ENCODE measurements at regions not wholly inside any gene's neighbourhood (a gene's known extent, or its start where the extent isn't known, plus 50 kb on each side); places are given as distances from the start of the nearest gene placed in this dataset.
"Not testable (repeated sequence)": the region's sequence is repeated elsewhere in the genome, so short reads cannot be mapped to it uniquely, and the experiment has no call there.

- H3K79me1 ChIP-seq (ENCODE audit: low read depth, low read length); H2AK5ac ChIP-seq (ENCODE audit: low read depth, low read length); H3K14ac ChIP-seq (ENCODE audit: low read length); H3K4ac ChIP-seq (ENCODE audit: low read length); H3K4me1 ChIP-seq (ENCODE audit: control insufficient read depth in 2 of 2, insufficient read depth in 1 of 2, low read depth in 1 of 2, low read length in 2 of 2); H2BK5ac ChIP-seq (ENCODE audit: low read length); H4K8ac ChIP-seq (ENCODE audit: low read depth, low read length); H3K36me3 ChIP-seq (replicated peaks in 1 of 2; ENCODE audit: control insufficient read depth in 2 of 2, insufficient read depth in 2 of 2, low read length in 2 of 2); H2AFZ ChIP-seq (ENCODE audit: low read length); H3K9ac ChIP-seq (ENCODE audit: low read depth, low read length, poor library complexity); H3K9me3 ChIP-seq (replicated peaks in 1 of 2; ENCODE audit: control insufficient read depth in 2 of 2, insufficient read depth in 1 of 2, low read depth in 1 of 2, low read length in 2 of 2); H3K4me3 ChIP-seq (ENCODE audit: low read length in 2 of 2); H2BK120ac ChIP-seq (ENCODE audit: low read depth, low read length); H3K4me2 ChIP-seq (ENCODE audit: insufficient read depth, low read length, poor library complexity, severe bottlenecking); DNase-seq (ENCODE audit: low spot score); H3K18ac ChIP-seq (ENCODE audit: low read length); H3K27ac ChIP-seq (replicated peaks; ENCODE audit: low read length); H4K91ac ChIP-seq (ENCODE audit: low read depth, low read length, poor library complexity); H3K27me3 ChIP-seq (ENCODE audit: control insufficient read depth in 3 of 3, insufficient read depth in 3 of 3, low read depth in 1 of 3, low read length in 3 of 3); H3K23ac ChIP-seq (ENCODE audit: low read depth, low read length, poor library complexity); H2BK12ac ChIP-seq (ENCODE audit: low read length); H2BK15ac ChIP-seq (ENCODE audit: low read length): not testable (repeated sequence)
- WGBS, 2 donors (ENCODE audit: extremely low coverage in 2 of 2, insufficient read length in 2 of 2, insufficient replicate concordance in 1 of 2), result no CpG with 5 or more reads among the region's 16 CpGs
Measured at GRCh38 chr16:88206006-88206405, 176.8 kb upstream of the ZNF469 start.

- not testable (repeated sequence) for H3K18ac ChIP-seq (ENCODE audit: low read length); H3K4me2 ChIP-seq (ENCODE audit: insufficient read depth, low read length, poor library complexity, severe bottlenecking); H3K36me3 ChIP-seq (replicated peaks in 1 of 2; ENCODE audit: control insufficient read depth in 2 of 2, insufficient read depth in 2 of 2, low read length in 2 of 2); DNase-seq (ENCODE audit: low spot score); H2BK120ac ChIP-seq (ENCODE audit: low read depth, low read length); H2BK12ac ChIP-seq (ENCODE audit: low read length); H3K9ac ChIP-seq (ENCODE audit: low read depth, low read length, poor library complexity); H3K4ac ChIP-seq (ENCODE audit: low read length); H3K14ac ChIP-seq (ENCODE audit: low read length); H3K79me1 ChIP-seq (ENCODE audit: low read depth, low read length); H3K9me3 ChIP-seq (replicated peaks in 1 of 2; ENCODE audit: control insufficient read depth in 2 of 2, insufficient read depth in 1 of 2, low read depth in 1 of 2, low read length in 2 of 2); H3K4me3 ChIP-seq (ENCODE audit: low read length in 2 of 2); H3K23ac ChIP-seq (ENCODE audit: low read depth, low read length, poor library complexity); H2AK5ac ChIP-seq (ENCODE audit: low read depth, low read length); H2BK5ac ChIP-seq (ENCODE audit: low read length); H3K4me1 ChIP-seq (ENCODE audit: control insufficient read depth in 2 of 2, insufficient read depth in 1 of 2, low read depth in 1 of 2, low read length in 2 of 2); H2AFZ ChIP-seq (ENCODE audit: low read length); H2BK15ac ChIP-seq (ENCODE audit: low read length); H3K27ac ChIP-seq (replicated peaks; ENCODE audit: low read length); H4K91ac ChIP-seq (ENCODE audit: low read depth, low read length, poor library complexity); H4K8ac ChIP-seq (ENCODE audit: low read depth, low read length); H3K27me3 ChIP-seq (ENCODE audit: control insufficient read depth in 3 of 3, insufficient read depth in 3 of 3, low read depth in 1 of 3, low read length in 3 of 3)
- no CpG with 5 or more reads among the region's 22 CpGs for WGBS, 2 donors (ENCODE audit: extremely low coverage in 2 of 2, insufficient read length in 2 of 2, insufficient replicate concordance in 1 of 2)
Measured at GRCh38 chr16:88206516-88206915, 176.2 kb upstream of the ZNF469 start.

GRCh38 chr16:88208112-88208511 lies 174.6 kb upstream of the ZNF469 start:
- no peak overlapping the region for H3K4ac ChIP-seq (ENCODE audit: low read length)
- no peak overlapping the region for H2AFZ ChIP-seq (ENCODE audit: low read length)
- H2AK5ac ChIP-seq (ENCODE audit: low read depth, low read length), result no peak overlapping the region
- no peak for DNase-seq (ENCODE audit: low spot score)
- H3K27me3 ChIP-seq (ENCODE audit: control insufficient read depth in 3 of 3, insufficient read depth in 3 of 3, low read depth in 1 of 3, low read length in 3 of 3), result no peaks in the 10 kb centered on the region
- H3K4me1 ChIP-seq (ENCODE audit: control insufficient read depth in 2 of 2, insufficient read depth in 1 of 2, low read depth in 1 of 2, low read length in 2 of 2), result no peaks in the 10 kb centered on the region
- H3K9ac ChIP-seq (ENCODE audit: low read depth, low read length, poor library complexity), result no peak overlapping the region
- no peak overlapping the region for H3K23ac ChIP-seq (ENCODE audit: low read depth, low read length, poor library complexity)
- no peak overlapping the region for H4K8ac ChIP-seq (ENCODE audit: low read depth, low read length)
- H3K4me2 ChIP-seq (ENCODE audit: insufficient read depth, low read length, poor library complexity, severe bottlenecking), result no peak overlapping the region
- peaks cover 0 to 3% of the 10 kb centered on the region in 2 donors for H3K9me3 ChIP-seq (replicated peaks in 1 of 2; ENCODE audit: control insufficient read depth in 2 of 2, insufficient read depth in 1 of 2, low read depth in 1 of 2, low read length in 2 of 2)
- H3K27ac ChIP-seq (replicated peaks; ENCODE audit: low read length), result no peak overlapping the region
- H2BK120ac ChIP-seq (ENCODE audit: low read depth, low read length), result no peak overlapping the region
- no peak overlapping the region for H3K14ac ChIP-seq (ENCODE audit: low read length)
- H3K18ac ChIP-seq (ENCODE audit: low read length), result no peak overlapping the region
- no peak overlapping the region for H2BK12ac ChIP-seq (ENCODE audit: low read length)
- no peak overlapping the region for H4K91ac ChIP-seq (ENCODE audit: low read depth, low read length, poor library complexity)
- no peak overlapping the region for H2BK5ac ChIP-seq (ENCODE audit: low read length)
- H3K4me3 ChIP-seq (ENCODE audit: low read length in 2 of 2), result no peak overlapping the region
- no CpG with 5 or more reads among the region's 10 CpGs for WGBS, 2 donors (ENCODE audit: extremely low coverage in 2 of 2, insufficient read length in 2 of 2, insufficient replicate concordance in 1 of 2)
- H3K36me3 ChIP-seq (replicated peaks in 1 of 2; ENCODE audit: control insufficient read depth in 2 of 2, insufficient read depth in 2 of 2, low read length in 2 of 2), result no peaks in the 10 kb centered on the region
- no peaks in the 10 kb centered on the region for H3K79me1 ChIP-seq (ENCODE audit: low read depth, low read length)
- no peak overlapping the region for H2BK15ac ChIP-seq (ENCODE audit: low read length)

GRCh38 chr16:88208776-88209175 lies 174.0 kb upstream of the ZNF469 start:
- H3K9me3 ChIP-seq (replicated peaks in 1 of 2; ENCODE audit: control insufficient read depth in 2 of 2, insufficient read depth in 1 of 2, low read depth in 1 of 2, low read length in 2 of 2); H2BK15ac ChIP-seq (ENCODE audit: low read length); H3K79me1 ChIP-seq (ENCODE audit: low read depth, low read length); H2BK120ac ChIP-seq (ENCODE audit: low read depth, low read length); H3K4me2 ChIP-seq (ENCODE audit: insufficient read depth, low read length, poor library complexity, severe bottlenecking); H3K18ac ChIP-seq (ENCODE audit: low read length); H4K8ac ChIP-seq (ENCODE audit: low read depth, low read length); H3K4me1 ChIP-seq (ENCODE audit: control insufficient read depth in 2 of 2, insufficient read depth in 1 of 2, low read depth in 1 of 2, low read length in 2 of 2); H4K91ac ChIP-seq (ENCODE audit: low read depth, low read length, poor library complexity); H3K27ac ChIP-seq (replicated peaks; ENCODE audit: low read length); H2AFZ ChIP-seq (ENCODE audit: low read length); H3K9ac ChIP-seq (ENCODE audit: low read depth, low read length, poor library complexity); H2BK5ac ChIP-seq (ENCODE audit: low read length); H3K4me3 ChIP-seq (ENCODE audit: low read length in 2 of 2); H3K23ac ChIP-seq (ENCODE audit: low read depth, low read length, poor library complexity); H2AK5ac ChIP-seq (ENCODE audit: low read depth, low read length); H3K36me3 ChIP-seq (replicated peaks in 1 of 2; ENCODE audit: control insufficient read depth in 2 of 2, insufficient read depth in 2 of 2, low read length in 2 of 2); H2BK12ac ChIP-seq (ENCODE audit: low read length); H3K4ac ChIP-seq (ENCODE audit: low read length); DNase-seq (ENCODE audit: low spot score); H3K27me3 ChIP-seq (ENCODE audit: control insufficient read depth in 3 of 3, insufficient read depth in 3 of 3, low read depth in 1 of 3, low read length in 3 of 3); H3K14ac ChIP-seq (ENCODE audit: low read length): not testable (repeated sequence)
- WGBS, 2 donors (ENCODE audit: extremely low coverage in 2 of 2, insufficient read length in 2 of 2, insufficient replicate concordance in 1 of 2), result no CpG with 5 or more reads among the region's 5 CpGs

Data from neuronal stem cell (in vitro differentiated cells).